ENCODE measurements at regions not wholly inside any gene's neighbourhood (a gene's known extent, or its start where the extent isn't known, plus 50 kb on each side); places are given as distances from the start of the nearest gene placed in this dataset.

DNA sequence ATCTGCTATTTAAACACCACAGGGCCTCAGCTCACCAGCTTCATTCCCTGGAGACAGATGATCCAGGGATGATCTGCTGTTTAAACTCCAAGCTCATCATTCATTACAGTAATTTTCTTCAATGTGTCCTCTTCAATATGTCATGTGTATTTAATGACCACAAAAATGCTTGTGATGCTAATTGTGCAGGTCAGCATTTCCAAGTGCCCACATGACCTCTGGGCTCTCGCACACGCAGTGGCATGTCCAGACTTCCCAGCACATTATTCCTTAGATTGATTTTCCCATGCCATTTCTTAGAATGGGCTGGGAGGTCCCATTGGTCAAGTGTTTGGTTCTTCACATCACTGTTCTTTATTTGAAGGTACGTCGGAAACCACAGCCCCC is 434.4 kb downstream of the HAO1 start:
- intact Hi-C loops (cut with DNase I): no loop called here

DNA sequence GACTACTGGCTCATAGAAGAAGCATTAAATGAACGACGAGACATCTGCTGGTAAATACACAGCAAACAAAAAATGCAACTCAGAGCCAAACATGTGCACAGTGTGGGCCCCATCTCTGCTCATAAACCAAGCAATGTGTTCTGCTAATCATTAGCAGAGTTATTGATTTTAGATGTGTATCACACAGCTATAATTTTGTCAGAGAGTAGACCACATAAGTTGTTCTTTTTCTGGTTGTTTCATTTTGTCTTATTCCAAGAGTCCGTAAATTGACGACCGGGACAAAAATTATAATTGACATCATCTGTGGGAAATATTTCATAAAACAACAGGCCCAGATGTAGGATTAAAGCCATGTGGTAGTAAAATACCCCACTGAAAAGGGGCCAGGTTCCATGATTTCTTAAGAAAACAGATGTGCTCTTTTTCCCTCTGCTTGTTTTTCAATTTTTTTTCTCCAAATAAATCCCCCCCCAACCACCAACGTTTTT is 423.6 kb downstream of the HAO1 start:
- DNase-seq (ENCODE audit: low spot score): no peak
- intact Hi-C loops (cut with DNase I): no loop called here

More for the DNA sequence above, 434.4 kb downstream of the HAO1 start:
- no peak for DNase-seq (ENCODE audit: low spot score)

DNA sequence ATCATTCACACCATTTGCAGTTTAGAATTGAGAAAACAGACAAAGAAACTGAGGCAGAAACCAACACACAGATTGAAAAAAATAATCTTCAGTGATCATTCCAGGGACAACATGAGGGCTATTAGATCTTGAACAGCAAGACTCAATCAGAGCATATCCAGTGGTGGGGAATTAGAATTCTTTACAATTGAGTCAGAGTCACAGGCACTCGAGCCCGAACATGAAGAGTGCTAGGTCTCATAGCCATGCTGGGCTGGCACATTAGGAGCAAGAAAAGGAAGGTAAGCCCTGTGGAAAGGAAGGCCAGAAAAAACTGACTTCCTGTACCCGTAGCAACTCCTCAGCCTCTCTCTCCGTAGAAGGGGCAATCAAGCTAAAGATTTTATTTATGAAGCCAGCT is 419.9 kb downstream of the HAO1 start:
- no peak for DNase-seq (ENCODE audit: low spot score)
- intact Hi-C loops (cut with DNase I): no loop called here

DNA sequence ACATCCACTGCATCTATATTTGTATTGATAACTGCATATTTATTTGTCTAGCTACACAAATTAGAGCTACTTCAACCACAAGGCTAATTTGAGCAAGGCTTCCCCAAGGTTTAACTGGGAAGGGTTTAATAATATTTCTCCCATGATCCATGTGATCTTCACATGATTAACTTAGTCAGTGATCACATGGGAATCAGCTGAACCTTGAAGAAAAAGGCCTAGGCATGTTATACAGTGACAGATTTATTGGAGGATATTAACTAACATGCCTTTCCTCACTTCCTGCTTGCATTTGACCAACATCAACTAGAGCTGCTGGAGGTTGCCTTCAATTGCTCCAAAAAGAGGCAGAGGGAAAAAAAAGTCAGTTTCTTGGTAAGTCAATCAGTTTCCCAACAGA is 417.0 kb downstream of the HAO1 start:
- intact Hi-C loops (cut with DNase I): no loop called here
- DNase-seq (ENCODE audit: low spot score): no peak

DNA sequence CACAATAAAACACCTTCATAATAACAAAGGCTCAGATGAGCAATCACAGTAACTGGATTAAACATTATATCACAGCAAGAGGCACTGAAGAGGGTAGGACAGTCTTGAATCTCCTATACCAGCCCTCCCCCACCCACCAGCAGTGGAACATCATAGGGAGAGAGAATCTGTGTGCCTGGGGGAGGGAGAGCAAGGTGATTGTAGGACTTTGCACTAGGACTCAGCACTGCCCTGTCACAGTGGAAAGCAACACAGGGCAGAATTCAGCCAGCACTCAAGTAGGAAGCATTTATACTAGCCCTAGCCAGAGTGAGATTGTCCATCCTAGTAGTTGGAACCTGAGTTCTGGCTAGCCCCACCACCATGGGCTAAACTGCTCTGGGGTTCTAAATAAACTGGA is 400.2 kb downstream of the HAO1 start:
- no peak for DNase-seq (ENCODE audit: low spot score)
- intact Hi-C loops (cut with DNase I): no loop called here

DNA sequence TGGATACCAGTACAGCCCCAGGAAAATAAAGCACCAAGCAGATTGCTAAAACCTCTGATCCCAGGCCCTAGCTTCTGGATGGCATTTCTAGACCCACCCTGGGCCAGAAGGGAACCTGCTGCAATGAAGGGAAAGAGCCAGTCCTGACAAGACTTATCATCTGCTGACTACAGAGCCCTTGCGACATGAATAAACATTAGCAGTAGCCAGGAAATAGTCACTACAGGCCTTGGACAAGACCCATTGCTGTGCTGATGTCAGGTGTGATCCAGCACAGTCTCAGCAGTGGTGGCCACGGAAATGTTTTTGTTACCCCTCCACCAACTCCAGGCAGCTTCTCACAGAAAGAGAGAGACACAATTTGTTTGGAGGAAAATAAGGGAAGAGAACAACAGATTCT is 399.3 kb downstream of the HAO1 start:
- intact Hi-C loops (cut with DNase I): no loop called here
- no peak for DNase-seq (ENCODE audit: low spot score)

DNA sequence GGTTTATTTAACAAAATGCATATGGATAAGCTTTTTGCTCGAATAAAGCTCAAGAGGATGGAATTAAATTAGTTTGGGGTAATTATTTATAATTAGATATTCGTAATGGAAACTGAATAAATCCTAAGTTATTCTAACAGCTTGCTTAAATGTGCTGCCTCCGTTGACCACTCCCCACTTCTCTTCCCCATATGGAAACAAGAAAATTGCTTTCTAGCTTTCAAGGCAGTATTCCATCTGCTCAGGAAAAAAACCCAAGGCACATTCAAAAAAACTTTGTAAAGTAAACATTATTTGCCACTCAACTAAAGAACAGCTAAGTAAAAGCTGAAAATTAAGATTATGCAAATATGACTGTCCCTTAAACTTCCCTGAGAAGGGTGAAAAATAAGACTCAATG is 369.2 kb downstream of the HAO1 start:
- intact Hi-C loops (cut with DNase I): no loop called here
- DNase-seq (ENCODE audit: low spot score): no peak

DNA sequence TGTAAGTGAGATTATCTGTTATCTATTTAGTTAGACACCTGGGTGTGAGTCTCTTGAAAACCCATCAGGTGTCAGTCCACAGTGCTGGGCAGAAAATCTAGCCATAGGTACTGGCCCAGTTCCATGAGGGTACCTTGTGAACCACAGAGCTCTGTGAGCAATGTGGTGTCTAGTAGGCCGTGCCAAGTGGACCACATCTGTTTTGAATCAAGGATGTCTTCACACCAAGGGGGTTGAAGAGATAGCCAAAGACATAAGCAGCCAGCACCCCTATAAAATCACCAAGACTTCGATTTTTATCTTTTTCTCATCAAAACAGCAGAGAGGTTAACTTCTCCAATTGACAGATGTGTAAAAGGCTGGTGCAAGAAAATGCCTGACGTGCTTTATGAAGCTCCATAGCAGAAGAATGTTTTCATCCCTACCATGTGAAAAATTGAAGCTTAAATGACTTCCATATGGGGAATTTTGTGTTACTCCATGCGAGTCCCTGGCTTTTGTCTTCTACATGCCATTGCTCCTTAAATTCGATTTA is 368.7 kb downstream of the HAO1 start:
- intact Hi-C loops (cut with DNase I): no loop called here
- DNase-seq (ENCODE audit: low spot score): no peak

DNA sequence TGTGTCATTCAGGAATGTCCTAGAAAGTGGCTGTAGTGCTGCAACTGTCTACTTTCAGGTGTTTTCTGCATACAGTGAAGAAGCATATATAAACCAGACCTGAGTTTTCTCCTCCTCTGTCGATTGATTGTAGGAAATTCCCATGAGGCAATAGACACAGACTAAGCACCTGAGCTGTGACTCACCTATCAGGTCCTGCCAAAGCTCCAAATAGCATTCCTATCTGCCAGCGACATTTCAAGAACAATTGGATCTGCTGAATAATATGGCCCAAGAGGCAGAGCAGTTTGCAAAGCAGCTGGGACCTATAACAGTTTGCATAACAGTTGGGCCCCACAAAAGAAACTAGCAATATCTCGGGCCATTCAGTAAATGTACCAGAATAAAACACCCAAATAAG is 360.4 kb downstream of the HAO1 start:
- no peak for DNase-seq (ENCODE audit: low spot score)
- intact Hi-C loops (cut with DNase I): no loop called here

DNA sequence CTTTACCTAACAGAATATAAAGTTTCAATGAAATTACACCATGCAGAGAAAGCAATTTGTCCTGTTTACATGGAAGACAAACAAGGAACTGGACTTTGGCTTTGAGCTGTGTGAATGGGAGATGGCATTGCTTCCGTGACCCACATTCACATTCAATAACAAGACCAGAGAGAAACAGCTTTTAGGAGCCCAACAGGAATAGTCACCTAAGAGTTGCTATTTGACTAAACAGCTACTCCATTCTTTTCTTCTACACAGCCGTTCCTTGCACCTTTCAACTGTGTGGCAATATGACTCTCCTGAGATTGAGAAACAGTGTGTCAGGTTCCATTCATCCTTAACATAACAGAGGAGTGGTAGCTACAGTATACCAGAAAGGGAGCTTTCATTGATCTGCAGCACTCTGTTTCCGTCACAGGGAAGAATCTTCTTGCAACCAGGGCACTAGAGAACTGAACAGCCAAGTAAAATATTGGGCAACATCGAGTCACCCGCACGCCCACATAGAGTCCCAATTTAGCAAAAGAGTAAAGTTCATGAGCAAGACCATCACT is 355.1 kb downstream of the HAO1 start:
- intact Hi-C loops (cut with DNase I): no loop called here
- no peak for DNase-seq (ENCODE audit: low spot score)

DNA sequence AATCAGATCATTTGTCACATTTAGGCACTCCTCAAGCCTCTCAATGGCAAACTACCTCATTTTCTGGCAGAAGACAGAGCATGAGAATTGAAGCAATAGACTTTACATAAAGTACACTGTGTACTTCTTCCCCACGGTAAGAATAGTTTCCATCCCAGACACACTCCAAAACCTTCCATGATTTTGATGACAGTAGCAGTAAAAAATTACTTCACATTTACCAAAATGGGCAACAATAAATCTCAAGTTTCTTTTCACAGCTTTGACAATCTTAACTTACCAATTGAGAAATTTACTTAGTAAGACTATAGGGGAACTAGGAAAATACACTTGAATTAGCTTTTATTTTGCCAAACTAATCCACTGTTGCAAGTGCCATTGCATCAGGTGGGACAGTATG is 353.8 kb downstream of the HAO1 start:
- DNase-seq (ENCODE audit: low spot score): no peak
- intact Hi-C loops (cut with DNase I): no loop called here

DNA sequence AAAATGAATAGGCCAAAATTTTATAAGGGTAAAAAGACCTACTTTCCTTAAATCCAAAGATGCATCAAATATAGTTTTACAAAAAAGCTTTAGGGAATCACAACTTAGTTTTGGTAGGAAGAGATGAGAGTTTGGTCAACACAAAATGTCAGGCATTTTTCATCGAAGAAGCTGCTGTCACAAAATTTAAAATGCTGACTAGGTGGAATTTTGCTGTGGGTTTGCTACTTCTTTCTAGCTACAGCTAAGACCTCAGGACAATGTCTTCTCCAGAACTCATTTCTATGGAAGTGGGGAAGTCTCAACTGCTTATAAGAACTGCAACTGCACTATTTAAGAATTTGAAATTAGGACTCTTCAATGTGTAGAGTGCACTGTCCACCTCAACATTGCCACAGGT is 351.1 kb downstream of the HAO1 start:
- intact Hi-C loops (cut with DNase I): no loop called here
- DNase-seq (ENCODE audit: low spot score): no peak

DNA sequence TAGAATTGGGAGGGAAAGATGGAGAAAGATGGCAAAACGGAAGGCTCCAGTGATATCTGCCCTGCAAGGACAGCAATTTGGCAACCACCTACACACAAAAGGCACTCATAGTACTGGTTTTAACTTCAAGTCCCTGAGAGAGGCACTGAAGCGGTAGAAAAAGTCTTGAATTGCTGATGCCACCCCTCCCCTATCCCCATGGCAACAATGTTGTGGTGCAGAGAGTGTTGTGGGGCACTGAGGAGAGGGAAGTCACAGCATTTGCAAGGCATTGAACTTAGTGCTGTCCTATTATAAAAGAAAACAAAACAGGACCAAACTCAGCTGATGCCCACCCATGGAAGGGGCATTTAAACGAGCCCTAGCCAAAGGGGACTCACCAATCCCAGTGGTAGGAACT is 343.7 kb downstream of the HAO1 start:
- DNase-seq (ENCODE audit: low spot score): no peak
- intact Hi-C loops (cut with DNase I): no loop called here

DNA sequence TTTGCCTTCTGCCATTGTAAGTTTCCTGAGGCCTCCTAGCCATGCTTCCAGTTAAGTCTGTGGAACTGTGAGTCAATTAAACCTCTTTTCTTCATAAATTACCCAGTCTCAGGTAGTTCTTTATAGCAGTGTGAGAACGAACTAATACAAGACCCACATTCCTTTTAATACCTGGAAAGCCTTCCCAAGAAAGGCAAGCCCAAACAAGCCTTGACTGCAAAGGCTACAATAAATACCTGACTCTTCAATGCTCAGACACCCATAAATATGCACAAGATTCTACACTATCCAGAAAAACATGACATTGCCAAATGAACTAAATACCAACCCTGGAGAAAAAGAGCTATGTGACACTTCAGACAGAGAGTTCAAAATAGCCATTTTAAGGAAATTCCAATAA is 338.8 kb downstream of the HAO1 start:
- intact Hi-C loops (cut with DNase I): no loop called here
- no peak for DNase-seq (ENCODE audit: low spot score)

DNA sequence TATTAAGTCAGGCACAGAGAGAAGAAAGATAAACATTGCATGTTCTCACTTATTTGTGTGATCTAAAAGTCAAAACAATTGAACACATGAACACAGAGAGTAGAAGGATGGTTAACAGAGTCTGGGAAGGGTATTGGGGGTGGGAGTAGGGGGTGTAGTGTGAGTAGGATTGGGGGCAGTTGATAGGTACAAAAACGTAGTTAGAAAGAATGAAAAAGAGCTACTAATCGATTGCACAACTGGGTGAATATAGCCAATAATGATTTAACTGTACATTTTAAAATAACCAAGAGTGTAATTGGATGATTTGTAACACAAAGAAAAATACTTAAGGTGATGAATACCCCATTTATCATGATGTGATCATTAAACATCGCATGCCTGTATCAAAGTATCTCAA is 333.3 kb downstream of the HAO1 start:
- intact Hi-C loops (cut with DNase I): no loop called here

DNA sequence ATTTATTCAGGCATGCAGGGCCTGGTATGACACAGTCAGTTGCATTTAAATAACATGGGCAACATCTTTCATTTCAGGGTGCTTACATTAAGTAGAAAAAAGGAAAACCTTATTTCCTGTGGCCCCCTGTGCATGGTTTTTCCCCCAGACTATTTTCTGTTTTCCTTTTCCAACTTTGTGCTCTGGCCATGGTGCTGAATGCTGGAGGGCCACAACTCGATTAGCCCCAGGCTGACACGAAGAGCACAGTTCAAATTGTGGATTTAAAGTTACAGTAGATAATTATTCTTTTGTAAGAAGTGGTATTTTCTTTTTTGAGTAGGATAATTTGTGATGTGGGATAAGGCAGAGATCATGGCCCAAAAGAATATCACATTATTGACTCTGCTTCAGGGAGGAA is 332.0 kb downstream of the HAO1 start:
- no peak for DNase-seq (ENCODE audit: low spot score)
- intact Hi-C loops (cut with DNase I): no loop called here

More for the DNA sequence above, 333.3 kb downstream of the HAO1 start:
- no peak for DNase-seq (ENCODE audit: low spot score)

DNA sequence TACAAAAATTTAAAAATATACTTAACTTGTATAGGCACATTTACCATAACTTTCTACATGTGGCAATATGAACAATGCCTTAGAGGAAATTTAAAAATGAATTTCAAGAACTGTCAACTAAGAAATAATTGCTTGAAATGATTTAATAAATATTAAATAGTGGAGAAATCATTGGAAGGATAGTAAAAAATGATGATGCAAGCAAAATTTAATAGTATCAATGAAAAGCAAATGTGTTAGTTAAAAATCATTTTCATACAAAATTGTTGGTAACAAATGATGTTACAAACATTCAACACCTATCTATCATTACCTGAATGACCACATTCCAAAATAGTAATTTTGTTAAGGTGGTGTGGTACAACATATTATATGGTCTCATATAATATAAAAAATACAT is 331.0 kb downstream of the HAO1 start:
- intact Hi-C loops (cut with DNase I): no loop called here
- DNase-seq (ENCODE audit: low spot score): no peak

DNA sequence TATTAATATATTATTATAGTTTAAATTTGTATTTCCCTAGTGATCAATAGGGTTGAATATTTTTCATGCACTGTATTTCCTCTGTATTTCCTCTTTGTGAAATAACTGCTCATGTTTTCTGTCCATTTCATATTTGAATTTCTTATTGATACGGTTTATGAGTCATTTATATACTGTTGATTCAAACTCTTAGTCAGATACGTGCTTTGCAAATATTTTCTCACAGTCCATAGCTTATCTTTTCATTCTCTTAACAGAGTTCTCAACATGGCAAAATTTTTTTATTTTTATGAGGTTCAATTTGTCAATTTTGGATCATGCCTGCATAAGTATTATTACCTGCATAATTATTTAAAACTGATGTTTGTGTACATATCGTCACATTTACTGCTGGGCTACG is 329.6 kb downstream of the HAO1 start:
- no peak for DNase-seq (ENCODE audit: low spot score)
- intact Hi-C loops (cut with DNase I): no loop called here

DNA sequence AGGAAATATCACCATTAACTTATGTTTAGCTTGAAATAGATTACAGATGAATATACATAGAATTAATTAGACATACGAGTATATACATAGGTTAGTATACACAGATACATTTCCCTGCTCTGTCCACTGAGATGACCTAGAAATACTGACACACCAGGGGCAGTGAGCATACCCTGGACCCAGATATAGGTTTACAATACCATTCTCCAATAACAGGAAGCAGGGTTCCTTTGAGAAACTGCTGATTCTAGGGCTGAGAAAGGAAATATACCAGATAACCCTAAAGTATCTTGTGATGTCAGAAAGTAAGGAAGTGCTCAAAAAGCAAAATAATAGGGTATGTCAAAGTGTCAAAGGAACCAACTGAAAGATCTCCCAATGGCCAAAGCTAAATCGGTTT is 322.5 kb downstream of the HAO1 start:
- DNase-seq (ENCODE audit: low spot score): no peak
- intact Hi-C loops (cut with DNase I): no loop called here

DNA sequence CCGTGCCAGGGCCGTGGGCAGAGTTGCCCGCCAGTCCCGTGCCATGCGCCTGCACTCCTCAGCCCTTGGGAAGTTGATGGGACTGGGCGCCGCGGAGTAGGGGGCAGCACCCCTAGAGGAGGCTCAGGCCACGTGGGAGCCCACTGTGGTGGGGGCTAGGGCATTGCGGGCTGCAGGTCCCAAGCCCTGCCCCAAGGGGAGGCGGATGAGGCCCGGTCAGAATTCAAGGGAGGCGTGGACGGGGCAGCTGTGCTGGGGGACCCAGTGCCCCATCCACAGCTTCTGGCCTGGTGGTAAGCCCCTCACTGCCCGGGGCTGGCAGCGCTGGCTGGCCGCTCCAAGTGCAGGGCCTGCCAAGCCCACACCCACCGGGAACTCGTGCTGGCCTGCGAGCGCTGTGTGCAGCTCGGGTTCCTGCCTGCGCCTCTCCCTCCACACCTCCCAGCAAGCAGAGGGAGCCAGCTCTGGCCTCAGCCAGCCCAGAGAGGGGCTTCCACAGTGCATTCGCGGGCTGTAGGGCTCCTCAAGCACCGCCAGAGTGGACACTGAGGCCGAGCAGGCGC is 317.8 kb downstream of the HAO1 start:
- no peak for DNase-seq (ENCODE audit: low spot score)
- intact Hi-C loops (cut with DNase I): no loop called here

DNA sequence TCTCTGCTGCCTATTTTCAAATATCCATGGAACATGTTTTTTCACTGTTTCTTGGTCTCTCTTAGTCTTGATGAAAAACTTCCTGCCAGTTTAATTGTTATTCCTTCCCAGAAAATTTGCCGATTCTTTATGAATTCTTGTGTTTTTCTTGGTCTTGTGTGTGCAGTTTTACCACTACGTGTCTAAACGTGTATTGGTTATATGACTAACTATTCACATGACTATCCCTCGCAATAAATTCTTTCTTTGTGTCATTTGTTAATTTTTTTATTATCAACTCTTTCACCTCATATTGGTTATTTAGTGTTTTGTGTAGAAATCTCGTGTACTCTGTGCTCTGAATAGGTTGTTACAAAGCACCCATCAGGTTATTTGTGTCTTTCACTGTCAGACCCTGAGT is 315.4 kb downstream of the HAO1 start:
- DNase-seq (ENCODE audit: low spot score): no peak
- intact Hi-C loops (cut with DNase I): no loop called here

All from cardiac septum (tissue), 1 donor.